H1 (cell line): ENCODE measurements at regions not wholly inside any gene's neighbourhood (a gene's known extent, or its start where the extent isn't known, plus 50 kb on each side); places are given as distances from the start of the nearest gene placed in this dataset.

ENCODE experiments used
- CTCF ChIA-PET: fragments of 300-600 bp; sonication (Branson Sonifier 250); formaldehyde crosslinking; loops from one replicate; lab custom pipeline; 2021; ENCODE audit not compliant: partially characterized antibody; lab: Charles Lee
- POLR2A ChIA-PET: fragments of 300-600 bp; sonication (Branson Sonifier 250); formaldehyde crosslinking; loops from one replicate; lab custom pipeline; 2021; ENCODE audit warnings: inconsistent platforms; ENCODE audit not compliant: partially characterized antibody; lab: Charles Lee
- DNase-seq, 2 experiments: peaks; one replicate each; pipeline versions ENCODE4 v3.0.0 to v3.0.0-alpha.2; 2010 to 2022; ENCODE audit warnings: low spot score in 2 of 2, low read depth in 1 of 2, mixed read lengths in 1 of 2
- FAIRE-seq: peaks from 2 replicates; lab custom pipeline; 2011; peaks lifted over from hg19 to GRCh38; lab: Jason Lieb, UNC
- H2AFZ ChIP-seq: 2 replicates; pipeline ENCODE4 v1.8.1; 2012; ENCODE audit warnings: low read length, inconsistent platforms
- H2AK5ac ChIP-seq: 2 replicates; pipeline ENCODE4 v1.6.1; 2013; ENCODE audit warnings: low read depth, low read length
- H2BK120ac ChIP-seq: replicated peaks from 2 replicates; pipeline ENCODE3; 2013; ENCODE audit warnings: low read depth, low read length, inconsistent platforms
- H2BK12ac ChIP-seq: 2 replicates; pipeline ENCODE4 v1.6.1; 2013; ENCODE audit warnings: low read depth, low read length
- H2BK15ac ChIP-seq: 2 replicates; pipeline ENCODE4 v1.6.1; 2013; ENCODE audit warnings: low read length
- H2BK20ac ChIP-seq: 2 replicates; pipeline ENCODE4 v1.6.1; 2013; ENCODE audit warnings: low read length
- H2BK5ac ChIP-seq: 2 replicates; pipeline ENCODE4 v1.6.1; 2013; ENCODE audit warnings: low read depth, low read length
- H3K14ac ChIP-seq: 2 replicates; pipeline ENCODE4 v1.6.1; 2013; ENCODE audit warnings: inconsistent platforms; ENCODE audit not compliant: insufficient read length
- H3K18ac ChIP-seq: 2 replicates; pipeline ENCODE4 v1.6.1; 2013; ENCODE audit warnings: low read length; ENCODE audit errors: extremely low read depth
- H3K23ac ChIP-seq: 2 replicates; pipeline ENCODE4 v1.6.1; 2013; ENCODE audit warnings: inconsistent platforms; ENCODE audit not compliant: insufficient read length
- H3K23me2 ChIP-seq: 2 replicates; pipeline ENCODE4 v1.6.1; 2013; ENCODE audit warnings: low read depth, low read length
- H3K27ac ChIP-seq: 2 replicates; pipeline ENCODE4 v1.6.1; 2011; ENCODE audit warnings: low read depth, low read length, inconsistent platforms
- H3K27me3 ChIP-seq, 4 experiments: replicated peaks in 1 of 4; 1 replicate in 1 of 4; 2 replicates in 3 of 4; pipeline versions ENCODE4 v1.6.1 to v1.8.1; 2011 to 2013; ENCODE audit warnings: low read length in 3 of 4, mild to moderate bottlenecking in 3 of 4, inconsistent platforms in 2 of 4, mixed read lengths in 2 of 4, moderate library complexity in 1 of 4; ENCODE audit not compliant: control insufficient read depth in 3 of 4, insufficient read depth in 3 of 4; ENCODE audit errors: extremely low read depth in 1 of 4
- H3K36me3 ChIP-seq, 4 experiments: 2 replicates each; pipeline versions ENCODE4 v1.6.1 to v1.8.1; 2011 to 2013; ENCODE audit warnings: mild to moderate bottlenecking in 4 of 4, low read length in 3 of 4, moderate library complexity in 2 of 4, control low read depth in 1 of 4, inconsistent platforms in 1 of 4; ENCODE audit not compliant: insufficient read depth in 4 of 4, control insufficient read depth in 2 of 4
- H3K4ac ChIP-seq: replicated peaks from 2 replicates; pipeline ENCODE3; 2013; ENCODE audit warnings: low read length, low read depth, mixed read lengths, inconsistent platforms; ENCODE audit not compliant: insufficient read length
- H3K4me1 ChIP-seq, 4 experiments: replicated peaks in 1 of 4; 1 replicate in 1 of 4; 2 replicates in 3 of 4; pipeline versions ENCODE4 v1.6.1 to v1.8.1; 2011 to 2013; ENCODE audit warnings: low read length in 3 of 4, inconsistent platforms in 2 of 4, mixed read lengths in 1 of 4; ENCODE audit not compliant: insufficient read depth in 4 of 4, control insufficient read depth in 3 of 4
- H3K4me2 ChIP-seq, 2 experiments: 2 replicates each; pipeline versions ENCODE4 v1.6.1 to v1.8.1; 2011 to 2013; ENCODE audit warnings: low read depth in 2 of 2, low read length in 2 of 2, control low read depth in 1 of 2, inconsistent platforms in 1 of 2, mild to moderate bottlenecking in 1 of 2; ENCODE audit not compliant: insufficient read depth in 1 of 2
- H3K4me3 ChIP-seq, 4 experiments: fragments of 200-600, 300-600 bp in 1 of 4; sonication (generic), shearing (Covaris generic), sonication (Bioruptor Twin) in 1 of 4; 2 replicates each; pipeline versions ENCODE4 v1.5.1 to v1.8.1; 2011 to 2016; ENCODE audit warnings: low read length in 4 of 4, low read depth in 3 of 4, control low read depth in 2 of 4, inconsistent platforms in 2 of 4, mild to moderate bottlenecking in 2 of 4, mixed read lengths in 1 of 4, moderate library complexity in 1 of 4; ENCODE audit not compliant: insufficient read depth in 2 of 4; ENCODE audit errors: extremely low read depth in 1 of 4
- H3K56ac ChIP-seq: replicated peaks from 2 replicates; pipeline ENCODE3; 2013; ENCODE audit warnings: low read depth, mild to moderate bottlenecking, mixed read lengths, low read length, inconsistent platforms; ENCODE audit not compliant: insufficient read length
- H3K79me1 ChIP-seq: 2 replicates; pipeline ENCODE4 v1.6.1; 2013; ENCODE audit warnings: low read depth, low read length, control low read depth
- H3K79me2 ChIP-seq, 2 experiments: 2 replicates each; pipeline versions ENCODE4 v1.6.1 to v1.8.1; 2012 to 2013; ENCODE audit warnings: low read length in 2 of 2, mild to moderate bottlenecking in 2 of 2, inconsistent platforms in 1 of 2; ENCODE audit not compliant: insufficient read depth in 2 of 2, control insufficient read depth in 1 of 2
- H3K9ac ChIP-seq, 4 experiments: replicated peaks in 1 of 4; 1 replicate in 1 of 4; 2 replicates in 3 of 4; pipeline versions ENCODE4 v1.6.1 to v1.8.1; 2011 to 2013; ENCODE audit warnings: low read depth in 3 of 4, low read length in 3 of 4, control low read depth in 2 of 4, mild to moderate bottlenecking in 2 of 4, moderate library complexity in 2 of 4, inconsistent platforms in 1 of 4; ENCODE audit errors: extremely low read depth in 1 of 4
- H3K9me3 ChIP-seq, 2 experiments: 2 replicates each; pipeline versions ENCODE4 v1.6.1 to v1.8.1; 2012 to 2013; ENCODE audit warnings: mild to moderate bottlenecking in 2 of 2, moderate library complexity in 2 of 2, control low read depth in 1 of 2, inconsistent platforms in 1 of 2, low read depth in 1 of 2, low read length in 1 of 2, mixed read lengths in 1 of 2; ENCODE audit not compliant: insufficient read depth in 2 of 2
- H4K20me1 ChIP-seq, 2 experiments: replicated peaks in 1 of 2; 2 replicates each; pipeline versions ENCODE3 to v1.8.1; 2011 to 2013; ENCODE audit warnings: inconsistent platforms in 2 of 2, low read length in 2 of 2, mild to moderate bottlenecking in 1 of 2; ENCODE audit not compliant: insufficient read depth in 2 of 2, control insufficient read depth in 1 of 2
- H4K5ac ChIP-seq: 2 replicates; pipeline ENCODE4 v1.6.1; 2013; ENCODE audit warnings: low read length, low read depth, mixed read lengths, inconsistent platforms; ENCODE audit not compliant: insufficient read length
- H4K8ac ChIP-seq: 2 replicates; pipeline ENCODE4 v1.8.0; 2013; ENCODE audit warnings: mild to moderate bottlenecking, moderate library complexity, low read length, inconsistent platforms; ENCODE audit not compliant: insufficient read depth; ENCODE audit errors: extremely low read depth
- H4K91ac ChIP-seq: replicated peaks from 2 replicates; pipeline ENCODE3; 2013; ENCODE audit warnings: low read length, mixed read lengths, inconsistent platforms; ENCODE audit not compliant: insufficient read length
- ATF2 ChIP-seq: IDR thresholded peaks from 2 replicates; pipeline ENCODE4 v1.6.1; 2012; ENCODE audit warnings: low read length, inconsistent platforms
- ATF3 ChIP-seq: IDR thresholded peaks from 2 replicates; pipeline ENCODE4 v1.6.1; 2011; ENCODE audit warnings: low read depth, mild to moderate bottlenecking, low read length; ENCODE audit not compliant: insufficient read depth
- BCL11A ChIP-seq, 2 experiments: IDR thresholded peaks; one replicate each; pipeline ENCODE4 v1.6.1; 2011; ENCODE audit warnings: low read depth in 2 of 2, low read length in 2 of 2, mild to moderate bottlenecking in 2 of 2
- CBX5 ChIP-seq: fragments of 300-800, 300-1000 bp; sonication (generic); IDR thresholded peaks from 2 replicates; pipeline ENCODE4 v1.7.1; 2016; ENCODE audit warnings: antibody characterized with exemption, low read length, low read depth
- CBX8 ChIP-seq: fragments of 300-800, 300-1000 bp; sonication (generic); IDR thresholded peaks from 2 replicates; pipeline ENCODE4 v1.7.1; 2016; ENCODE audit warnings: low read depth, low read length, borderline replicate concordance
- GABPA ChIP-seq: IDR thresholded peaks from 2 replicates; pipeline ENCODE4 v1.6.1; 2011; ENCODE audit warnings: mild to moderate bottlenecking, low read length, moderate library complexity, borderline replicate concordance; ENCODE audit not compliant: insufficient read depth
- GTF2F1 ChIP-seq: IDR thresholded peaks from 2 replicates; pipeline ENCODE4 v1.6.1; 2012; ENCODE audit warnings: low read depth, low read length, improper control_type of control experiment, borderline replicate concordance
- HDAC6 ChIP-seq: IDR thresholded peaks from one replicate; pipeline ENCODE4 v1.7.1; 2012; ENCODE audit warnings: low read depth, mild to moderate bottlenecking, inconsistent platforms, low read length, moderate library complexity
- KDM1A ChIP-seq: fragments of 200-600, 300-600 bp; sonication (generic); IDR thresholded peaks from 2 replicates; pipeline ENCODE4 v1.7.1; 2016; ENCODE audit warnings: mild to moderate bottlenecking, low read length, borderline replicate concordance
- RFX5 ChIP-seq: IDR thresholded peaks from 2 replicates; pipeline ENCODE4 v1.6.1; 2011; ENCODE audit warnings: low read depth, low read length, improper control_type of control experiment, borderline replicate concordance
- RNF2 ChIP-seq: fragments of 200-900, 300-1000 bp; sonication (generic); IDR thresholded peaks from 2 replicates; pipeline ENCODE4 v1.7.1; 2016; ENCODE audit warnings: borderline replicate concordance, low read depth, mild to moderate bottlenecking, antibody characterized with exemption, low read length; ENCODE audit not compliant: poor library complexity, severe bottlenecking; ENCODE audit errors: missing control alignments
- SP4 ChIP-seq: IDR thresholded peaks from 2 replicates; pipeline ENCODE4 v1.6.1; 2012; ENCODE audit warnings: low read length, inconsistent platforms
- WGBS, 2 experiments: shearing (Covaris generic) in 1 of 2; methylation state at CpG; one replicate each; pipeline versions ENCODE4 v1.1.6 to v1.1.7; 2013 to 2015; ENCODE audit warnings: low lambda C conversion rate in 2 of 2, mixed read lengths in 2 of 2, inconsistent platforms in 1 of 2, low coverage in 1 of 2, missing lambda C conversion rate in 1 of 2; ENCODE audit not compliant: insufficient replicate concordance in 2 of 2, insufficient coverage in 1 of 2, insufficient read length in 1 of 2; ENCODE audit errors: extremely low coverage in 1 of 2, missing lambda C conversion rate in 1 of 2; 5-methylcytosine and 5-hydroxymethylcytosine counted together

- Histone ChIP-seq H3K18ac (no peak overlapping the region), H3K79me2 (no peaks in the 10 kb centered on the region), H4K91ac (no peak overlapping the region), H2AK5ac (no peak overlapping the region), H3K4me1 (no peaks in the 10 kb centered on the region; a peak in 1 of 7 replicates), H3K23ac (no peak overlapping the region), H3K9me3 (no peaks in the 10 kb centered on the region), H3K27me3 (no peaks in the 10 kb centered on the region), H2BK15ac (no peak overlapping the region), H2BK5ac (no peak overlapping the region), H3K79me1 (no peaks in the 10 kb centered on the region), H3K27ac (no peak overlapping the region), H3K4ac (no peak overlapping the region), H4K20me1 (no peaks in the 10 kb centered on the region), H4K8ac (no peak overlapping the region), H2BK20ac (no peak overlapping the region), H3K9ac (no peak overlapping the region), H3K14ac (no peak overlapping the region), H3K4me3 (no peak overlapping the region), H2BK12ac (no peak overlapping the region), H2BK120ac (no peak overlapping the region), H3K23me2 (no peaks in the 10 kb centered on the region; the same call in 1 of the 2 replicates), H3K4me2 (no peak overlapping the region), H3K36me3 (no peaks in the 10 kb centered on the region), H4K5ac (no peak overlapping the region), H2AFZ (no peak overlapping the region), H3K56ac (no peak overlapping the region)
- CTCF ChIA-PET, result interaction anchor here (1.1 to 1.6 kb wide), 2 partner anchors 106 to 203 kb away, joined by 3 to 4 read pairs; no protein-coding TSS in a partner anchor
- no peak for DNase-seq
- POLR2A ChIA-PET, result no interaction called here
- FAIRE-seq, result no peak
- 67% methylated on average over 3 of the region's 4 CpGs; no CpG with 5 or more reads in 1 of the 2 experiments for WGBS, 2 experiments
- TF ChIP-seq RNF2 (no peak), SP4 (no peak), ATF3 (no peak), CBX8 (no peak), CBX5 (no peak), ATF2 (no peak), RFX5 (no peak), KDM1A (no peak), BCL11A (IDR thresholded peaks at IDR 0.05; ENCODE audit: low read depth in 2 of 2, low read length in 2 of 2) (no peak), GTF2F1 (no peak), GABPA (no peak), HDAC6 (no peak)
Measured at GRCh38 chr2:19571773-19572172, 213.3 kb upstream of the OSR1 start.
